Liver (tissue), 8 donors: ENCODE measurements at regions not wholly inside any gene's neighbourhood (a gene's known extent, or its start where the extent isn't known, plus 50 kb on each side); places are given as distances from the start of the nearest gene placed in this dataset.
"Not testable (repeated sequence)": the region's sequence is repeated elsewhere in the genome, so short reads cannot be mapped to it uniquely, and the experiment has no call there.

Experiments
- DNase-seq: peaks from one replicate; pipeline ENCODE4 v3.0.0-alpha.2; 2017; ENCODE audit warnings: low spot score
- H3K27ac ChIP-seq, 2 donors: one replicate each; pipeline ENCODE4 v1.7.0; 2013; ENCODE audit warnings: inconsistent platforms in 2 of 2, low read length in 2 of 2, control low read depth in 1 of 2, low read depth in 1 of 2, mild to moderate bottlenecking in 1 of 2
- H3K27me3 ChIP-seq, 4 donors: one replicate each; pipeline versions ENCODE4 v1.6.1 to v1.7.0; 2013; ENCODE audit warnings: low read length in 3 of 4, inconsistent platforms in 1 of 4, mild to moderate bottlenecking in 1 of 4, moderate library complexity in 1 of 4; ENCODE audit not compliant: control insufficient read depth in 4 of 4, insufficient read depth in 4 of 4
- H3K36me3 ChIP-seq, 4 donors: one replicate each; pipeline versions ENCODE4 v1.6.1 to v1.7.0; 2013; ENCODE audit warnings: low read length in 3 of 4, mild to moderate bottlenecking in 3 of 4, low read depth in 1 of 4, moderate library complexity in 1 of 4; ENCODE audit not compliant: control insufficient read depth in 4 of 4, insufficient read depth in 3 of 4
- H3K4me1 ChIP-seq, 4 donors: one replicate each; pipeline versions ENCODE4 v1.6.1 to v1.7.0; 2013; ENCODE audit warnings: low read length in 3 of 4, mild to moderate bottlenecking in 3 of 4, moderate library complexity in 1 of 4; ENCODE audit not compliant: control insufficient read depth in 4 of 4, insufficient read depth in 4 of 4
- H3K4me3 ChIP-seq, 3 donors: one replicate each; pipeline versions ENCODE4 v1.6.1 to v1.7.0; 2013; ENCODE audit warnings: low read length in 3 of 3, control low read depth in 1 of 3, low read depth in 1 of 3, mild to moderate bottlenecking in 1 of 3
- H3K9ac ChIP-seq, 2 donors: one replicate each; pipeline ENCODE4 v1.7.0; 2013; ENCODE audit warnings: low read length in 2 of 2, mild to moderate bottlenecking in 2 of 2, moderate library complexity in 2 of 2, control low read depth in 1 of 2, low read depth in 1 of 2
- H3K9me3 ChIP-seq, 4 donors: one replicate each; pipeline versions ENCODE4 v1.6.1 to v1.7.0; 2013; ENCODE audit warnings: low read length in 3 of 4; ENCODE audit not compliant: control insufficient read depth in 4 of 4
- ATF3 ChIP-seq: IDR thresholded peaks from 2 replicates; pipeline ENCODE4 v1.6.1; 2016; ENCODE audit warnings: antibody characterized with exemption
- CTCF ChIP-seq: fragments of 150-350 bp; IDR thresholded peaks from 2 replicates; pipeline ENCODE4 v1.5.1; 2017; ENCODE audit warnings: improper control_type of control experiment, low read depth, low read length; ENCODE audit not compliant: missing input control
- EGR1 ChIP-seq, 2 donors: IDR thresholded peaks; 2 replicates each; pipeline ENCODE4 v1.6.1; 2016 to 2018; ENCODE audit warnings: antibody characterized with exemption in 2 of 2, low read depth in 2 of 2
- FOXA1 ChIP-seq: IDR thresholded peaks from 2 replicates; pipeline ENCODE4 v1.6.1; 2016; ENCODE audit warnings: antibody characterized with exemption
- HNF4A ChIP-seq, 2 donors: conservative IDR thresholded peaks; 2 replicates each; pipeline ENCODE4 v1.6.1; 2016; ENCODE audit warnings: antibody characterized with exemption in 2 of 2, mild to moderate bottlenecking in 2 of 2
- HNF4G ChIP-seq: IDR thresholded peaks from 2 replicates; pipeline ENCODE4 v1.6.1; 2016; ENCODE audit warnings: antibody characterized with exemption
- MAX ChIP-seq: IDR thresholded peaks from 2 replicates; pipeline ENCODE4 v1.6.1; 2016; ENCODE audit warnings: antibody characterized with exemption
- NR2F2 ChIP-seq: IDR thresholded peaks from 2 replicates; pipeline ENCODE4 v1.6.1; 2016; ENCODE audit warnings: antibody characterized with exemption
- RAD21 ChIP-seq, 2 donors: IDR thresholded peaks; 2 replicates each; pipeline ENCODE4 v1.6.1; 2016; ENCODE audit warnings: antibody characterized with exemption in 2 of 2, mild to moderate bottlenecking in 2 of 2
- RXRA ChIP-seq, 2 donors: IDR thresholded peaks; 2 replicates each; pipeline ENCODE4 v1.6.1; 2017 to 2018; ENCODE audit warnings: antibody characterized with exemption in 2 of 2, mild to moderate bottlenecking in 1 of 2
- TAF1 ChIP-seq: conservative IDR thresholded peaks from 2 replicates; pipeline ENCODE4 v1.6.1; 2016; ENCODE audit warnings: antibody characterized with exemption, mild to moderate bottlenecking
- YY1 ChIP-seq: IDR thresholded peaks from 2 replicates; pipeline ENCODE4 v1.6.1; 2016; ENCODE audit warnings: antibody characterized with exemption, mild to moderate bottlenecking
- ZBTB33 ChIP-seq: IDR thresholded peaks from 2 replicates; pipeline ENCODE4 v1.6.1; 2016; ENCODE audit warnings: antibody characterized with exemption
- whole genome bisulfite sequencing: extraction: QIAGEN DNeasy Blood & Tissue Kit; methylation state at CpG from one replicate; pipeline ENCODE4 v1.1.7; 2013; 5-methylcytosine and 5-hydroxymethylcytosine counted together
- donor health status: healthy.
- donor health status: healthy.
- donor health status: healthy.
- donor health status: healthy.
- donor health status: healthy.

GRCh38 chr1:98515744-98516143 lies 145.8 kb upstream of the SNX7 start:
- no peaks in the 10 kb centered on the region for H3K36me3 ChIP-seq
- 88% methylated on average over 1 of the region's 1 CpG for WGBS
- no peak for DNase-seq
- no peaks in the 10 kb centered on the region for H3K9me3 ChIP-seq
- no peaks in the 10 kb centered on the region for H3K27me3 ChIP-seq
- H3K4me1 ChIP-seq: no peaks in the 10 kb centered on the region
- TF ChIP-seq YY1 (no peak), CTCF (no peak), RAD21 (IDR thresholded peaks at IDR 0.05) (no peak), TAF1 (no peak), HNF4A (conservative IDR thresholded peaks at IDR 0.05) (no peak), ZBTB33 (no peak), FOXA1 (no peak), NR2F2 (no peak), RXRA (IDR thresholded peaks at IDR 0.05) (no peak)
- no peak overlapping the region for H3K9ac ChIP-seq
- H3K27ac ChIP-seq: no peak overlapping the region
- no peak overlapping the region for H3K4me3 ChIP-seq

- not testable (repeated sequence) for H3K4me3 ChIP-seq, DNase-seq, H3K9ac ChIP-seq, H3K27me3 ChIP-seq, H3K4me1 ChIP-seq, H3K36me3 ChIP-seq, H3K27ac ChIP-seq, H3K9me3 ChIP-seq
- 91% methylated on average over 25 of the region's 27 CpGs for WGBS
These were observed 149.3 kb upstream of the SNX7 start for GRCh38 chr1:98512216-98512615.

GRCh38 chr1:98503771-98504170 lies 157.8 kb upstream of the SNX7 start:
- no peaks in the 10 kb centered on the region for H3K36me3 ChIP-seq
- 72% methylated on average over 1 of the region's 1 CpG for WGBS

More at GRCh38 chr1:98503771-98504170, 157.8 kb upstream of the SNX7 start:
- TF ChIP-seq FOXA1 (no peak), CTCF (no peak), ATF3 (no peak), EGR1 (IDR thresholded peaks at IDR 0.05; ENCODE audit: low read depth in 2 of 2) (no peak), HNF4G (no peak), NR2F2 (no peak), MAX (no peak), YY1 (no peak), TAF1 (no peak)
- H3K4me3 ChIP-seq: no peak overlapping the region
- peaks cover 0 to 2% (median 0%) of the 10 kb centered on the region in 4 donors for H3K9me3 ChIP-seq
- no peaks in the 10 kb centered on the region for H3K4me1 ChIP-seq
- H3K27me3 ChIP-seq: no peaks in the 10 kb centered on the region
- no peak overlapping the region for H3K27ac ChIP-seq
- no peak overlapping the region for H3K9ac ChIP-seq
- DNase-seq: no peak
